ENCODE measurements at regions not wholly inside any gene's neighbourhood (a gene's known extent, or its start where the extent isn't known, plus 50 kb on each side); places are given as distances from the start of the nearest gene placed in this dataset.

DNA sequence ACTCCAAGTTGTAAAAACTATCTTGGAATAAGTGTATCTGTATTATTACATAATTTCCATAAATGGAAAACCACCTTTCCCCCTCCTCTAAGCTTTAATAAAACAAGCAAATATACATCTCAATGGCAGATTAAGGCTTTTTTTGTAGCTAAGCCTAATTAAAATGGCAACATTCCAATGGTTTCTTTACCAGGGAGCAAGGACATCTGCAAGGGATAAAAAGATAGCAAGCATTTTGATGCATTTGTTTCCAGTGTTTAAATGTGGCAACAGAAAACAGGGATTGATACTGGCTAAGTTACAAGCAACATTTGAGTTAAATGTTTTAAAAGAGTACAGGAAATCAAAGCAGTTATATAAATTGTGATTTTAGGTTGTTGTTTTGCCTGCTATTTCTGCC, 1012.7 kb downstream of the ADGRL2 start:
- no peaks in the 10 kb centered on the region for H3K27me3 ChIP-seq
- no peaks in the 10 kb centered on the region for H3K9me3 ChIP-seq (replicated peaks in 1 of 3)
- H3K36me3 ChIP-seq (replicated peaks in 1 of 2), result no peaks in the 10 kb centered on the region
- no peak overlapping the region for H3K27ac ChIP-seq
- no peak for DNase-seq
- no peak overlapping the region for H3K4me3 ChIP-seq
- intact Hi-C loops (cut with DNase I), result no loop called here
- TF ChIP-seq, protein P1, sequence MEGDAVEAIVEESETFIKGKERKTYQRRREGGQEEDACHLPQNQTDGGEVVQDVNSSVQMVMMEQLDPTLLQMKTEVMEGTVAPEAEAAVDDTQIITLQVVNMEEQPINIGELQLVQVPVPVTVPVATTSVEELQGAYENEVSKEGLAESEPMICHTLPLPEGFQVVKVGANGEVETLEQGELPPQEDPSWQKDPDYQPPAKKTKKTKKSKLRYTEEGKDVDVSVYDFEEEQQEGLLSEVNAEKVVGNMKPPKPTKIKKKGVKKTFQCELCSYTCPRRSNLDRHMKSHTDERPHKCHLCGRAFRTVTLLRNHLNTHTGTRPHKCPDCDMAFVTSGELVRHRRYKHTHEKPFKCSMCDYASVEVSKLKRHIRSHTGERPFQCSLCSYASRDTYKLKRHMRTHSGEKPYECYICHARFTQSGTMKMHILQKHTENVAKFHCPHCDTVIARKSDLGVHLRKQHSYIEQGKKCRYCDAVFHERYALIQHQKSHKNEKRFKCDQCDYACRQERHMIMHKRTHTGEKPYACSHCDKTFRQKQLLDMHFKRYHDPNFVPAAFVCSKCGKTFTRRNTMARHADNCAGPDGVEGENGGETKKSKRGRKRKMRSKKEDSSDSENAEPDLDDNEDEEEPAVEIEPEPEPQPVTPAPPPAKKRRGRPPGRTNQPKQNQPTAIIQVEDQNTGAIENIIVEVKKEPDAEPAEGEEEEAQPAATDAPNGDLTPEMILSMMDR (IDR thresholded peaks at IDR 0.05), result no peak
- no peak for TF ChIP-seq POLR2A (IDR thresholded peaks at IDR 0.05)
- no peaks in the 10 kb centered on the region for H3K4me1 ChIP-seq (replicated peaks in 1 of 2)

GRCh38 chr1:82810601-82811000, 1009.9 kb downstream of the ADGRL2 start:
- intact Hi-C loops (cut with DNase I), result no loop called here
- TF ChIP-seq, protein P1 (IDR thresholded peaks at IDR 0.05), result no peak
- TF ChIP-seq POLR2A (IDR thresholded peaks at IDR 0.05), result no peak
- Histone ChIP-seq H3K27me3 (no peaks in the 10 kb centered on the region), H3K4me3 (no peak overlapping the region), H3K9me3 (replicated peaks in 1 of 3) (no peaks in the 10 kb centered on the region), H3K36me3 (replicated peaks in 1 of 2) (no peaks in the 10 kb centered on the region), H3K4me1 (replicated peaks in 1 of 2) (no peaks in the 10 kb centered on the region), H3K27ac (no peak overlapping the region)
- 69 to 79% (median 71%) methylated on average over 3 of the region's 3 CpGs for WGBS, 4 donors
- DNase-seq, result no peak

DNA sequence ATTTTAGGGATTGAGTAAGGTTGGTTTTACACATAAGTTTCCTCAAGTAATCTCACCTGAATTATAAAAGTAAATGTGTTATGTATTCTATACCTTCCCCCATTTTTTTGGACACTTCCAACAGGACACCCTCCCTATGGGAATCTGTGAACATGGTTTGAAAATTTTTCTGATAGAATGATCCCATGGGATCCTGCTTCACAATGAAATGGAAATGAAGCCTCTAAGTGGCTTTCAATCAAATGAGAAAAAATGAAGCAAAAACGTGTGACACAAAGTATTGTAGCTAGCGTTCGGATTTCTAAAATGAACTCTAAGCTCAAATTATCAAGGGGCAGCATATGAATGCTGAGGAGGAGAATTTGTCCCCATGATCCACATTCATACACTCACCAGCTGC, 1006.8 kb downstream of the ADGRL2 start:
- intact Hi-C loops (cut with DNase I), result no loop called here
- Histone ChIP-seq H3K27me3 (no peaks in the 10 kb centered on the region), H3K4me3 (no peak overlapping the region), H3K4me1 (replicated peaks in 1 of 2) (no peaks in the 10 kb centered on the region), H3K36me3 (replicated peaks in 1 of 2) (no peaks in the 10 kb centered on the region), H3K27ac (no peak overlapping the region), H3K9me3 (replicated peaks in 1 of 3) (no peaks in the 10 kb centered on the region)
- 74 to 85% (median 77%) methylated on average over 3 of the region's 3 CpGs for WGBS, 4 donors
- no peak for DNase-seq
- TF ChIP-seq, protein P1 (IDR thresholded peaks at IDR 0.05), result no peak
- no peak for TF ChIP-seq POLR2A (IDR thresholded peaks at IDR 0.05)

DNA sequence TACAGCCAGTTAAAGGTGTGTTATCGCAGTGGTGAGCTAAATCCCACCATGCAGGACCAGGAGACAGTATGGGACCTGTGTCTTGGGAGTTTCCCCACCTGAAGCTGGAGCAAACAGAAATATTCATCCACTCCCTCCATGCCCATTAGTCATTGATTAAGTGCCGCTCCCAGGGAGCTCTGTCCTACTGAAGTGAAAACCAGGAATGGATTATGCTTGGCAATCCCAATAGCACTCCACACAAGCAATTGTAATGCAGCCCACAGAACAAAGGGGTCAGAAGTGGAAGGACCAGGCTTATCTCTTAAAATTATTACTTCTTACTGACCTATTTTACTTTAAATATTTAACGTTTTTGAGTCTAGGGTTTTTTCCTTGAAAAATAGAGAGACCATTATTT, 1005.4 kb downstream of the ADGRL2 start:
- intact Hi-C loops (cut with DNase I), result no loop called here
- Histone ChIP-seq H3K4me1 (replicated peaks in 1 of 2) (no peaks in the 10 kb centered on the region), H3K36me3 (replicated peaks in 1 of 2) (no peaks in the 10 kb centered on the region), H3K27me3 (no peaks in the 10 kb centered on the region), H3K27ac (no peak overlapping the region), H3K9me3 (replicated peaks in 1 of 3) (no peaks in the 10 kb centered on the region), H3K4me3 (no peak overlapping the region)
- WGBS, 4 donors, result 68 to 74% (median 69%) methylated on average over 3 of the region's 3 CpGs
- TF ChIP-seq POLR2A (IDR thresholded peaks at IDR 0.05), result no peak
- TF ChIP-seq, protein P1 (IDR thresholded peaks at IDR 0.05), result no peak
- no peak for DNase-seq

Measured in adrenal gland (tissue), 9 donors.